ENCODE measurements at regions not wholly inside any gene's neighbourhood (a gene's known extent, or its start where the extent isn't known, plus 50 kb on each side); places are given as distances from the start of the nearest gene placed in this dataset.

GRCh38 chr7:13107291-13107690, 419.9 kb downstream of the ARL4A start:
- intact Hi-C loops (cut with micrococcal nuclease; ENCODE audit: unreplicated experiment) = no loop called here

GRCh38 chr7:13108061-13108460, 420.6 kb downstream of the ARL4A start:
- Mint-ChIP-seq H3K36me3 (ENCODE audit: insufficient read depth, unreplicated experiment) (no peaks in the 10 kb centered on the region), H3K4me1 (ENCODE audit: low read depth, unreplicated experiment) (peaks cover 15% of the 10 kb centered on the region), H3K9me3 (ENCODE audit: low read depth, unreplicated experiment) (no peaks in the 10 kb centered on the region), H3K27me3 (ENCODE audit: unreplicated experiment) (no peaks in the 10 kb centered on the region), H3K4me3 (ENCODE audit: low read depth, unreplicated experiment) (no peak overlapping the region), H3K27ac (ENCODE audit: unreplicated experiment) (no peak overlapping the region)
- TF ChIP-seq CTCF (IDR thresholded peaks at IDR 0.05; ENCODE audit: unreplicated experiment) = no peak
- no peak for DNase-seq
- BruUV-seq (replicated peaks) = no TSS peak
- intact Hi-C loops (cut with micrococcal nuclease; ENCODE audit: unreplicated experiment) = no loop called here
- CTCF ChIA-PET = interaction anchor here (0.6 kb wide), 1 partner anchor 389 kb away, joined by 4 read pairs; no protein-coding TSS in a partner anchor

More at GRCh38 chr7:13107291-13107690, 419.9 kb downstream of the ARL4A start:
- TF ChIP-seq CTCF (IDR thresholded peaks at IDR 0.05; ENCODE audit: unreplicated experiment) = no peak
- Mint-ChIP-seq H3K27me3 (ENCODE audit: unreplicated experiment) (no peaks in the 10 kb centered on the region), H3K27ac (ENCODE audit: unreplicated experiment) (no peak overlapping the region), H3K36me3 (ENCODE audit: insufficient read depth, unreplicated experiment) (no peaks in the 10 kb centered on the region), H3K4me3 (ENCODE audit: low read depth, unreplicated experiment) (no peak overlapping the region), H3K9me3 (ENCODE audit: low read depth, unreplicated experiment) (no peaks in the 10 kb centered on the region), H3K4me1 (ENCODE audit: low read depth, unreplicated experiment) (peaks cover 15% of the 10 kb centered on the region)
- BruUV-seq (replicated peaks) = no TSS peak
- CTCF ChIA-PET = no interaction called here
- no peak for DNase-seq

GRCh38 chr7:13109201-13109600, 421.8 kb downstream of the ARL4A start:
- CTCF ChIA-PET = interaction anchor here (0.6 kb wide), 2 partner anchors 200 to 475 kb away, joined by 4 to 7 read pairs; no protein-coding TSS in a partner anchor
- H3K36me3 Mint-ChIP-seq (ENCODE audit: insufficient read depth, unreplicated experiment) = no peaks in the 10 kb centered on the region
- DNase-seq = no peak
- no TSS peak for BruUV-seq (replicated peaks)
- no peaks in the 10 kb centered on the region for H3K27me3 Mint-ChIP-seq (ENCODE audit: unreplicated experiment)
- peaks cover 8% of the 10 kb centered on the region for H3K4me1 Mint-ChIP-seq (ENCODE audit: low read depth, unreplicated experiment)
- no peak for TF ChIP-seq CTCF (IDR thresholded peaks at IDR 0.05; ENCODE audit: unreplicated experiment)
- intact Hi-C loops (cut with micrococcal nuclease; ENCODE audit: unreplicated experiment) = no loop called here
- no peak overlapping the region for H3K27ac Mint-ChIP-seq (ENCODE audit: unreplicated experiment)
- H3K4me3 Mint-ChIP-seq (ENCODE audit: low read depth, unreplicated experiment) = no peak overlapping the region
- H3K9me3 Mint-ChIP-seq (ENCODE audit: low read depth, unreplicated experiment) = no peaks in the 10 kb centered on the region

GRCh38 chr7:13110107-13110506, 422.7 kb downstream of the ARL4A start:
- CTCF ChIA-PET = no interaction called here
- no peak overlapping the region for H3K27ac Mint-ChIP-seq (ENCODE audit: unreplicated experiment)
- TF ChIP-seq CTCF (IDR thresholded peaks at IDR 0.05; ENCODE audit: unreplicated experiment) = no peak
- H3K9me3 Mint-ChIP-seq (ENCODE audit: low read depth, unreplicated experiment) = no peaks in the 10 kb centered on the region
- no peaks in the 10 kb centered on the region for H3K36me3 Mint-ChIP-seq (ENCODE audit: insufficient read depth, unreplicated experiment)
- DNase-seq = no peak
- no peak overlapping the region for H3K4me3 Mint-ChIP-seq (ENCODE audit: low read depth, unreplicated experiment)
- BruUV-seq (replicated peaks) = no TSS peak
- peaks cover 7% of the 10 kb centered on the region for H3K4me1 Mint-ChIP-seq (ENCODE audit: low read depth, unreplicated experiment)
- intact Hi-C loops (cut with micrococcal nuclease; ENCODE audit: unreplicated experiment) = loop anchor here (10.0 kb wide), 3 partner anchors 155 to 585 kb away; no protein-coding TSS in a partner anchor
- no peaks in the 10 kb centered on the region for H3K27me3 Mint-ChIP-seq (ENCODE audit: unreplicated experiment)
